GM12878 (cell line): ENCODE measurements at regions not wholly inside any gene's neighbourhood (a gene's known extent, or its start where the extent isn't known, plus 50 kb on each side); places are given as distances from the start of the nearest gene placed in this dataset.

Experiments used
- ATAC-seq: fragments of 200-7000 bp; cut with Tn5 transposase; 3 replicates; pipeline ENCODE4 v1.9.1; 2020; ENCODE audit warnings: mild to moderate bottlenecking, moderate library complexity
- BruUV-seq: library from RNA; stranded (reverse); fragments of 400-500 nt; replicated peaks from 2 replicates; lab custom pipeline; 2021; lab: Mats Ljungman, UMichigan
- CTCF ChIA-PET: fragments of 300-600 bp; sonication (Branson Sonifier 250); formaldehyde crosslinking; extraction: SDS; loops from one replicate; lab custom pipeline; 2021; ENCODE audit warnings: inconsistent platforms; lab: Yijun Ruan, JAX
- POLR2A ChIA-PET: fragments of 350-600 bp; formaldehyde crosslinking; extraction: SDS; loops from one replicate; lab custom pipeline; 2021; ENCODE audit warnings: inconsistent platforms; lab: Charles Lee
- RAD21 ChIA-PET: fragments of 300-600 bp; sonication (Branson Sonifier 250); formaldehyde crosslinking; loops from one replicate; lab custom pipeline; 2023; ENCODE audit warnings: antibody characterized with exemption; ENCODE audit not compliant: unreplicated experiment; lab: Charles Lee
- SMC1A ChIA-PET: fragments of 300-600 bp; sonication (Branson Sonifier 250); formaldehyde crosslinking; loops from one replicate; lab custom pipeline; 2023; ENCODE audit not compliant: unreplicated experiment, uncharacterized antibody; lab: Charles Lee
- DNase-seq: peaks from one replicate; pipeline ENCODE4 v3.0.0-alpha.2; 2011; ENCODE audit warnings: low read depth, low spot score
- FAIRE-seq: peaks from 3 replicates; lab custom pipeline; 2011; peaks lifted over from hg19 to GRCh38; lab: Jason Lieb, UNC
- H2AFZ ChIP-seq: 2 replicates; pipeline ENCODE4 v1.6.0; 2011; ENCODE audit warnings: low read depth, low read length, control low read depth; ENCODE audit not compliant: control insufficient read depth
- H3K27ac ChIP-seq: 2 replicates; pipeline ENCODE4 v1.5.1; 2011; ENCODE audit warnings: control low read depth; ENCODE audit not compliant: control insufficient read depth, insufficient read depth
- H3K27me3 ChIP-seq, 2 experiments: replicated peaks in 1 of 2; 2 replicates each; pipeline versions ENCODE4 v1.6.0 to v1.6.1; 2011; ENCODE audit warnings: low read length in 1 of 2; ENCODE audit not compliant: control insufficient read depth in 2 of 2, insufficient read depth in 2 of 2
- H3K36me3 ChIP-seq, 2 experiments: 2 replicates each; pipeline ENCODE4 v1.5.1; 2011; ENCODE audit warnings: low read length in 1 of 2; ENCODE audit not compliant: control insufficient read depth in 2 of 2, insufficient read depth in 2 of 2
- H3K4me1 ChIP-seq: 2 replicates; pipeline ENCODE4 v1.6.1; 2011; ENCODE audit warnings: mild to moderate bottlenecking, low read length, moderate library complexity, mixed read lengths; ENCODE audit not compliant: control insufficient read depth, insufficient read depth
- H3K4me2 ChIP-seq: 2 replicates; pipeline ENCODE4 v1.6.0; 2011; ENCODE audit warnings: control low read depth; ENCODE audit not compliant: control insufficient read depth, insufficient read depth
- H3K4me3 ChIP-seq: fragments of 200-600 bp; sonication (generic); 2 replicates; pipeline ENCODE4 v1.5.1; 2016
- H3K79me2 ChIP-seq: 2 replicates; pipeline ENCODE4 v1.6.0; 2011; ENCODE audit warnings: low read length; ENCODE audit not compliant: control insufficient read depth, insufficient read depth
- H3K9ac ChIP-seq: 2 replicates; pipeline ENCODE4 v1.8.0; 2011; ENCODE audit warnings: low read length, control low read depth, mixed read lengths; ENCODE audit not compliant: control insufficient read depth, insufficient read depth
- H3K9me3 ChIP-seq: replicated peaks from 3 replicates; pipeline ENCODE4 v1.5.1; 2011; ENCODE audit warnings: mild to moderate bottlenecking, low read length; ENCODE audit not compliant: control insufficient read depth, insufficient read depth
- H4K20me1 ChIP-seq: 2 replicates; pipeline ENCODE4 v1.6.0; 2011; ENCODE audit not compliant: control insufficient read depth, insufficient read depth
- ASH2L ChIP-seq: fragments of 300-600, 200-600 bp; sonication (generic); IDR thresholded peaks from 2 replicates; pipeline ENCODE4 v1.6.1; 2017; ENCODE audit warnings: low read depth, mild to moderate bottlenecking, borderline replicate concordance
- BMI1 ChIP-seq: fragments of 450-650 bp; IDR thresholded peaks from 2 replicates; pipeline ENCODE4 v1.6.1; 2016; ENCODE audit warnings: mild to moderate bottlenecking, moderate library complexity, borderline replicate concordance
- BRCA1 ChIP-seq: IDR thresholded peaks from 2 replicates; pipeline ENCODE4 v1.6.1; 2011; ENCODE audit warnings: low read depth, low read length, improper control_type of control experiment
- CEBPB ChIP-seq, 2 experiments: fragments of 150-350 bp in 1 of 2; IDR thresholded peaks; 2 replicates each; pipeline ENCODE4 v1.6.1; 2012 to 2014; ENCODE audit warnings: low read depth in 2 of 2, low read length in 2 of 2, borderline replicate concordance in 1 of 2, inconsistent platforms in 1 of 2
- CHD4 ChIP-seq: fragments of 200-600 bp; sonication (generic); IDR thresholded peaks from 2 replicates; pipeline ENCODE4 v1.6.1; 2016; ENCODE audit warnings: mild to moderate bottlenecking
- CREB1 ChIP-seq: IDR thresholded peaks from 2 replicates; pipeline ENCODE4 v1.6.1; 2012; ENCODE audit warnings: low read depth, mild to moderate bottlenecking, inconsistent platforms
- CREM ChIP-seq: IDR thresholded peaks from 2 replicates; pipeline ENCODE4 v1.6.1; 2014; ENCODE audit warnings: antibody characterized with exemption, low read depth
- CUX1 ChIP-seq: IDR thresholded peaks from 2 replicates; pipeline ENCODE4 v1.6.1; 2012; ENCODE audit warnings: improper control_type of control experiment, low read depth, low read length; ENCODE audit not compliant: insufficient replicate concordance
- MTA2 ChIP-seq: fragments of 450-650 bp; IDR thresholded peaks from 2 replicates; pipeline ENCODE4 v1.6.1; 2016; ENCODE audit warnings: low read depth, mild to moderate bottlenecking, moderate library complexity
- NFYB ChIP-seq: IDR thresholded peaks from 2 replicates; pipeline ENCODE4 v1.6.1; 2011; ENCODE audit warnings: low read depth, mild to moderate bottlenecking, low read length, improper control_type of control experiment, moderate library complexity; ENCODE audit not compliant: insufficient read depth
- NR2C2 ChIP-seq: IDR thresholded peaks from 2 replicates; pipeline ENCODE4 v1.6.1; 2011; ENCODE audit warnings: borderline replicate concordance, low read depth; ENCODE audit not compliant: control insufficient read depth, insufficient read length
- RB1 ChIP-seq: fragments of 450-650 bp; formaldehyde crosslinking; IDR thresholded peaks from 2 replicates; pipeline ENCODE4 v1.6.1; 2017; ENCODE audit warnings: mild to moderate bottlenecking, borderline replicate concordance
- RCOR1 ChIP-seq: conservative IDR thresholded peaks from 2 replicates; pipeline ENCODE4 v1.6.1; 2012; ENCODE audit warnings: low read depth, low read length, improper control_type of control experiment
- SRF ChIP-seq, 2 experiments: IDR thresholded peaks; 2 replicates each; pipeline ENCODE4 v1.6.1; 2011; ENCODE audit warnings: low read depth in 2 of 2, low read length in 2 of 2, mild to moderate bottlenecking in 1 of 2, moderate library complexity in 1 of 2
- STAT1 ChIP-seq: fragments of 450-650 bp; conservative IDR thresholded peaks from 2 replicates; pipeline ENCODE4 v1.6.1; 2014; ENCODE audit warnings: antibody characterized with exemption, mild to moderate bottlenecking
- TARDBP ChIP-seq: IDR thresholded peaks from 2 replicates; pipeline ENCODE4 v1.6.1; 2016; ENCODE audit warnings: borderline replicate concordance
- TBL1XR1 ChIP-seq: IDR thresholded peaks from 2 replicates; pipeline ENCODE4 v1.6.1; 2012; ENCODE audit warnings: low read depth, low read length, improper control_type of control experiment
- TCF12 ChIP-seq: IDR thresholded peaks from 2 replicates; pipeline ENCODE4 v1.6.1; 2011; ENCODE audit warnings: low read depth, mild to moderate bottlenecking, low read length
- USF2 ChIP-seq: IDR thresholded peaks from 2 replicates; pipeline ENCODE4 v1.6.1; 2011; ENCODE audit warnings: low read depth, low read length, improper control_type of control experiment, borderline replicate concordance
- ZNF24 ChIP-seq: fragments of 450-650 bp; IDR thresholded peaks from 2 replicates; pipeline ENCODE4 v1.6.1; 2017; ENCODE audit warnings: antibody characterized with exemption, mild to moderate bottlenecking
- WGBS: methylation state at CpG from one replicate; pipeline ENCODE4 v1.1.6; 2016; ENCODE audit warnings: low lambda C conversion rate; ENCODE audit not compliant: insufficient replicate concordance, insufficient coverage; ENCODE audit errors: missing lambda C conversion rate; 5-methylcytosine and 5-hydroxymethylcytosine counted together
- in situ Hi-C: fragments of 300-500 bp; cut with MboI; formaldehyde crosslinking; loops from 9 replicates; pipeline ENCODE4 v1.14.3; 2018; ENCODE audit warnings: mixed read lengths
- intact Hi-C: fragments of 100-400 bp; cut with micrococcal nuclease; formaldehyde crosslinking; loops from one replicate; pipeline ENCODE4 v1.14.2; 2022; ENCODE audit not compliant: unreplicated experiment

GRCh38 chr16:76081967-76082366 is 195.2 kb upstream of the CNTNAP4 start:
- no peak overlapping the region for H3K9ac ChIP-seq
- H3K36me3 ChIP-seq: no peaks in the 10 kb centered on the region
- no peaks in the 10 kb centered on the region for H3K27me3 ChIP-seq
- no peak overlapping the region for H2AFZ ChIP-seq
- ChIA-PET RAD21 (no interaction called here), SMC1A (no interaction called here), CTCF (no interaction called here), POLR2A (no interaction called here)
- intact Hi-C loops: no loop called here
- no peak overlapping the region for H3K4me2 ChIP-seq
- DNase-seq (no peak), ATAC-seq (peak; percentile 49), FAIRE-seq (no peak)
- in situ Hi-C loops: no loop called here
- no peaks in the 10 kb centered on the region for H4K20me1 ChIP-seq
- no peak for TF ChIP-seq SRF (IDR thresholded peaks at IDR 0.05; ENCODE audit: low read depth in 2 of 2, low read length in 2 of 2)
- TF ChIP-seq STAT1: no peak
- no peak for TF ChIP-seq NR2C2
- TF ChIP-seq NFYB: no peak
- no peak for TF ChIP-seq MTA2
- no peak for TF ChIP-seq CEBPB (IDR thresholded peaks at IDR 0.05; ENCODE audit: borderline replicate concordance in 1 of 2, low read depth in 2 of 2, low read length in 2 of 2)
- TF ChIP-seq CHD4: no peak
- TF ChIP-seq TARDBP: no peak
- TF ChIP-seq USF2: no peak
- no peak for TF ChIP-seq CREB1
- no peak for TF ChIP-seq RB1
- TF ChIP-seq CREM: no peak
- no peak for TF ChIP-seq TBL1XR1
- TF ChIP-seq BRCA1: no peak
- no peak for TF ChIP-seq RCOR1
- no peak for TF ChIP-seq BMI1
- TF ChIP-seq ASH2L: no peak
- no peak for TF ChIP-seq CUX1
- TF ChIP-seq TCF12: no peak
- no peak for TF ChIP-seq ZNF24
- no peak overlapping the region for H3K27ac ChIP-seq
- no peaks in the 10 kb centered on the region for H3K79me2 ChIP-seq
- H3K4me1 ChIP-seq: no peaks in the 10 kb centered on the region
- no TSS peak for BruUV-seq
- 15% methylated on average over 6 of the region's 6 CpGs for WGBS
- no peaks in the 10 kb centered on the region for H3K9me3 ChIP-seq
- H3K4me3 ChIP-seq: no peak overlapping the region
